ENCODE measurements at regions not wholly inside any gene's neighbourhood (a gene's known extent, or its start where the extent isn't known, plus 50 kb on each side); places are given as distances from the start of the nearest gene placed in this dataset.

DNA sequence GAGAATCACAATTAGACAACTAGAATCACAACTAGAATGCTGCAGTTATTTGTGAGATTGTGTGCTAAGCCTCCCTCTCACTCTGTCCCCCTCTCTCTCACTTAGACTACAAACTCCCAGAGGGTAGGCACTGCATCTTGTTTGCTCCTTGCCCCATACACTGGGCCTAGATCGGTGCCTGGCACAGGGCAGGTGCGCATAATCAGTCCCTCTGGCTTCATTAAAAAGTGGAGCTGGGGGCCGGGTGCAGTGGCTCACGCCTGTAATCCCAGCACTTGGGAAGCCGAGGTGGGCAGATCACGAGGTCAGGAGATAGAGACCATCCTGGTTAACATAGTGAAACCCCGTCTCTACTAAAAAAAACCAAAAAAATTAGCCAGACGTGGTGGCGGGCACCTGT lies 456.8 kb downstream of the MIAT start:
- TF ChIP-seq GATA3 (IDR thresholded peaks at IDR 0.05; ENCODE audit: low read depth, low read length) (no peak), GATA2 (IDR thresholded peaks at IDR 0.05; ENCODE audit: low read depth, low read length) (no peak)
